HEK293 (cell line): ENCODE measurements at regions not wholly inside any gene's neighbourhood (a gene's known extent, or its start where the extent isn't known, plus 50 kb on each side); places are given as distances from the start of the nearest gene placed in this dataset.

Experiments used
- GLIS1 ChIP-seq: fragments of 450-650 bp; formaldehyde crosslinking; IDR thresholded peaks from 2 replicates; pipeline ENCODE4 v1.5.1; 2016; ENCODE audit warnings: missing biosample characterization, missing genetic modification characterization
- PBX3 ChIP-seq: sonication (generic); formaldehyde crosslinking; IDR thresholded peaks from 2 replicates; pipeline ENCODE4 v1.8.1; 2022; ENCODE audit warnings: mild to moderate bottlenecking, moderate library complexity, missing genetic modification reagents
- ZBTB11 ChIP-seq: fragments of 450-650 bp; formaldehyde crosslinking; conservative IDR thresholded peaks from 2 replicates; pipeline ENCODE4 v1.5.1; 2016; ENCODE audit warnings: low read depth, missing biosample characterization, missing genetic modification characterization
- ZNF239 ChIP-seq: fragments of 450-650 bp; formaldehyde crosslinking; IDR thresholded peaks from 2 replicates; pipeline ENCODE4 v1.5.1; 2016; ENCODE audit warnings: missing biosample characterization, missing genetic modification characterization
- ZNF274 ChIP-seq, 2 experiments: fragments of 200-500 bp in 1 of 2; fragments of 450-650 bp in 1 of 2; sonication (Bioruptor generic) in 1 of 2; formaldehyde crosslinking in 1 of 2; IDR thresholded peaks; 2 replicates each; pipeline versions ENCODE4 v1.5.1 to v1.6.1; 2014 to 2016; ENCODE audit warnings: borderline replicate concordance in 1 of 2, inconsistent platforms in 1 of 2, low read length in 1 of 2, missing biosample characterization in 1 of 2, missing genetic modification characterization in 1 of 2
- ZNF350 ChIP-seq: fragments of 450-650 bp; formaldehyde crosslinking; IDR thresholded peaks from 2 replicates; pipeline ENCODE4 v1.5.0; 2017; ENCODE audit warnings: missing biosample characterization, mild to moderate bottlenecking, missing genetic modification characterization
- ZNF596 ChIP-seq: fragments of 450-650 bp; IDR thresholded peaks from 2 replicates; pipeline ENCODE4 v1.5.0; 2018; ENCODE audit warnings: missing biosample characterization, mild to moderate bottlenecking, missing genetic modification characterization, moderate library complexity
- ZNF624 ChIP-seq: fragments of 450-650 bp; formaldehyde crosslinking; IDR thresholded peaks from 2 replicates; pipeline ENCODE4 v1.5.1; 2017; ENCODE audit warnings: missing biosample characterization, missing genetic modification characterization
- ZNF677 ChIP-seq: fragments of 450-650 bp; IDR thresholded peaks from 2 replicates; pipeline ENCODE4 v1.5.0; 2018; ENCODE audit warnings: missing biosample characterization, mild to moderate bottlenecking, missing genetic modification characterization, moderate library complexity
- TF ChIP-seq, protein P1 (sequence below): fragments of 450-650 bp; formaldehyde crosslinking; IDR thresholded peaks from 2 replicates; pipeline ENCODE4 v1.5.1; 2016; ENCODE audit warnings: missing biosample characterization, missing genetic modification characterization
- TF ChIP-seq, protein P2 (sequence below): fragments of 450-650 bp; formaldehyde crosslinking; IDR thresholded peaks from 2 replicates; pipeline ENCODE4 v1.5.1; 2016; ENCODE audit warnings: missing biosample characterization, missing genetic modification characterization, low read depth

GRCh38 chr4:17170131-17170530, 271.7 kb upstream of the LDB2 start:
- TF ChIP-seq, protein P1, sequence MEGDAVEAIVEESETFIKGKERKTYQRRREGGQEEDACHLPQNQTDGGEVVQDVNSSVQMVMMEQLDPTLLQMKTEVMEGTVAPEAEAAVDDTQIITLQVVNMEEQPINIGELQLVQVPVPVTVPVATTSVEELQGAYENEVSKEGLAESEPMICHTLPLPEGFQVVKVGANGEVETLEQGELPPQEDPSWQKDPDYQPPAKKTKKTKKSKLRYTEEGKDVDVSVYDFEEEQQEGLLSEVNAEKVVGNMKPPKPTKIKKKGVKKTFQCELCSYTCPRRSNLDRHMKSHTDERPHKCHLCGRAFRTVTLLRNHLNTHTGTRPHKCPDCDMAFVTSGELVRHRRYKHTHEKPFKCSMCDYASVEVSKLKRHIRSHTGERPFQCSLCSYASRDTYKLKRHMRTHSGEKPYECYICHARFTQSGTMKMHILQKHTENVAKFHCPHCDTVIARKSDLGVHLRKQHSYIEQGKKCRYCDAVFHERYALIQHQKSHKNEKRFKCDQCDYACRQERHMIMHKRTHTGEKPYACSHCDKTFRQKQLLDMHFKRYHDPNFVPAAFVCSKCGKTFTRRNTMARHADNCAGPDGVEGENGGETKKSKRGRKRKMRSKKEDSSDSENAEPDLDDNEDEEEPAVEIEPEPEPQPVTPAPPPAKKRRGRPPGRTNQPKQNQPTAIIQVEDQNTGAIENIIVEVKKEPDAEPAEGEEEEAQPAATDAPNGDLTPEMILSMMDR (tag by site-specific recombination): no peak
- TF ChIP-seq ZNF596 (tag by site-specific recombination) (no peak), ZNF239 (tag by site-specific recombination) (no peak), ZNF274 (IDR thresholded peaks at IDR 0.05; ENCODE audit: low read length) (no peak), ZNF274 (tag by site-specific recombination; IDR thresholded peaks at IDR 0.05; ENCODE audit: borderline replicate concordance) (no peak), PBX3 (CRISPR knock-in tag) (no peak), ZNF624 (tag by site-specific recombination) (no peak), ZNF350 (no peak), GLIS1 (tag by site-specific recombination) (no peak), ZBTB11 (no peak), ZNF677 (tag by site-specific recombination) (no peak)
- TF ChIP-seq, protein P2, sequence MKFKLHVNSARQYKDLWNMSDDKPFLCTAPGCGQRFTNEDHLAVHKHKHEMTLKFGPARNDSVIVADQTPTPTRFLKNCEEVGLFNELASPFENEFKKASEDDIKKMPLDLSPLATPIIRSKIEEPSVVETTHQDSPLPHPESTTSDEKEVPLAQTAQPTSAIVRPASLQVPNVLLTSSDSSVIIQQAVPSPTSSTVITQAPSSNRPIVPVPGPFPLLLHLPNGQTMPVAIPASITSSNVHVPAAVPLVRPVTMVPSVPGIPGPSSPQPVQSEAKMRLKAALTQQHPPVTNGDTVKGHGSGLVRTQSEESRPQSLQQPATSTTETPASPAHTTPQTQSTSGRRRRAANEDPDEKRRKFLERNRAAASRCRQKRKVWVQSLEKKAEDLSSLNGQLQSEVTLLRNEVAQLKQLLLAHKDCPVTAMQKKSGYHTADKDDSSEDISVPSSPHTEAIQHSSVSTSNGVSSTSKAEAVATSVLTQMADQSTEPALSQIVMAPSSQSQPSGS (tag by site-specific recombination): no peak
